HepG2 (cell line): ENCODE measurements at regions not wholly inside any gene's neighbourhood (a gene's known extent, or its start where the extent isn't known, plus 50 kb on each side); places are given as distances from the start of the nearest gene placed in this dataset.

Experiments used
- ATAC-seq: fragments of 200-7000 bp; cut with Tn5 transposase; 3 replicates; pipeline ENCODE4 v1.9.1; 2020; ENCODE audit warnings: mild to moderate bottlenecking, moderate library complexity
- BruUV-seq: library from RNA; stranded (reverse); fragments of 400-500 nt; replicated peaks from 2 replicates; lab custom pipeline; 2021; lab: Mats Ljungman, UMichigan
- CTCF ChIA-PET: fragments of 300-600 bp; formaldehyde crosslinking; extraction: SDS; loops from one replicate; lab custom pipeline; 2021; ENCODE audit warnings: low total read pairs, inconsistent platforms, low intra/inter-chr PET ratio; lab: Yijun Ruan, JAX
- POLR2A ChIA-PET: fragments of 350-600 bp; sonication (Branson Sonifier 250); formaldehyde crosslinking; loops from one replicate; lab custom pipeline; 2020; ENCODE audit warnings: antibody characterized with exemption, inconsistent platforms; lab: Yijun Ruan, JAX
- DNase-seq: peaks from one replicate; pipeline ENCODE4 v3.0.0-alpha.2; 2015; ENCODE audit warnings: low spot score
- FAIRE-seq: peaks from 3 replicates; lab custom pipeline; 2011; peaks lifted over from hg19 to GRCh38; lab: Jason Lieb, UNC
- H2AFZ ChIP-seq: one replicate; pipeline ENCODE4 v1.6.1; 2011; ENCODE audit warnings: low read length, inconsistent platforms
- H3K27ac ChIP-seq: fragments of 300-600 bp; 3 replicates; pipeline ENCODE4 v1.8.0; 2011; ENCODE audit warnings: mixed run types, mild to moderate bottlenecking, mixed read lengths, low read length, inconsistent platforms; ENCODE audit not compliant: insufficient read depth; ENCODE audit errors: extremely low read length
- H3K27me3 ChIP-seq, 2 experiments: fragments of 200-600 bp in 1 of 2; 2 replicates in 1 of 2; 3 replicates in 1 of 2; pipeline versions ENCODE4 v1.6.0 to v1.8.0; 2011; ENCODE audit warnings: low read length in 2 of 2, mild to moderate bottlenecking in 2 of 2, moderate library complexity in 2 of 2, inconsistent platforms in 1 of 2; ENCODE audit not compliant: insufficient read depth in 2 of 2, control insufficient read depth in 1 of 2
- H3K36me3 ChIP-seq, 2 experiments: fragments of 200-600 bp in 1 of 2; replicated peaks in 1 of 2; 2 replicates in 1 of 2; 3 replicates in 1 of 2; pipeline versions ENCODE4 v1.5.1 to v1.8.0; 2011; ENCODE audit warnings: low read length in 2 of 2, inconsistent platforms in 1 of 2; ENCODE audit not compliant: insufficient read depth in 2 of 2, control insufficient read depth in 1 of 2
- H3K4me1 ChIP-seq: 2 replicates; pipeline ENCODE4 v1.5.1; 2012; ENCODE audit warnings: low read length, inconsistent platforms; ENCODE audit not compliant: insufficient read depth
- H3K4me2 ChIP-seq: 2 replicates; pipeline ENCODE4 v1.6.0; 2011; ENCODE audit warnings: low read depth, low read length, inconsistent platforms
- H3K4me3 ChIP-seq, 3 experiments: fragments of 200-600 bp in 1 of 3; sonication (generic), shearing (Covaris generic) in 1 of 3; replicated peaks in 1 of 3; 2 replicates each; pipeline ENCODE4 v1.5.1; 2011 to 2016; ENCODE audit warnings: low read length in 3 of 3, inconsistent platforms in 2 of 3, low read depth in 2 of 3, mild to moderate bottlenecking in 2 of 3, control low read depth in 1 of 3, mixed read lengths in 1 of 3; ENCODE audit not compliant: insufficient read depth in 1 of 3
- H3K79me2 ChIP-seq: one replicate; pipeline ENCODE4 v1.6.1; 2011; ENCODE audit warnings: low read length, inconsistent platforms; ENCODE audit not compliant: insufficient read depth
- H3K9ac ChIP-seq: 2 replicates; pipeline ENCODE4 v1.6.0; 2011; ENCODE audit warnings: mild to moderate bottlenecking, low read depth, low read length, inconsistent platforms; ENCODE audit not compliant: insufficient read depth
- H3K9me3 ChIP-seq: 2 replicates; pipeline ENCODE4 v1.5.1; 2012; ENCODE audit warnings: mild to moderate bottlenecking, low read length
- H4K20me1 ChIP-seq: 2 replicates; pipeline ENCODE4 v1.6.0; 2011; ENCODE audit warnings: inconsistent platforms, mild to moderate bottlenecking, low read length, moderate library complexity; ENCODE audit not compliant: insufficient read depth
- ATAD3A ChIP-seq: sonication (generic); formaldehyde crosslinking; IDR thresholded peaks from 2 replicates; pipeline ENCODE4 v1.4.0; 2020; ENCODE audit warnings: missing genetic modification reagents
- MAF1 ChIP-seq: sonication (generic); formaldehyde crosslinking; IDR thresholded peaks from 2 replicates; pipeline ENCODE4 v1.5.0; 2020; ENCODE audit warnings: missing genetic modification reagents, borderline replicate concordance
- MYNN ChIP-seq: sonication (generic); formaldehyde crosslinking; IDR thresholded peaks from 2 replicates; pipeline ENCODE4 v1.4.0; 2020; ENCODE audit warnings: mild to moderate bottlenecking, low read depth, missing genetic modification reagents
- NPAS2 ChIP-seq: sonication (generic); formaldehyde crosslinking; IDR thresholded peaks from 2 replicates; pipeline ENCODE4 v1.8.0; 2022; ENCODE audit warnings: mild to moderate bottlenecking, missing genetic modification reagents, borderline replicate concordance
- PHF21A ChIP-seq: sonication (generic); formaldehyde crosslinking; IDR thresholded peaks from 2 replicates; pipeline ENCODE4 v1.5.0; 2020; ENCODE audit warnings: mild to moderate bottlenecking, missing genetic modification reagents
- SP5 ChIP-seq: IDR thresholded peaks from 2 replicates; pipeline ENCODE4 v1.6.1; 2016; ENCODE audit warnings: low read depth, borderline replicate concordance
- ZNF10 ChIP-seq: sonication (generic); formaldehyde crosslinking; IDR thresholded peaks from 2 replicates; pipeline ENCODE4 v1.4.0; 2020; ENCODE audit warnings: mild to moderate bottlenecking, low read depth, missing genetic modification reagents, borderline replicate concordance
- ZNF225 ChIP-seq: sonication (generic); formaldehyde crosslinking; IDR thresholded peaks from 2 replicates; pipeline ENCODE4 v1.4.0; 2020; ENCODE audit warnings: mild to moderate bottlenecking, missing genetic modification reagents
- ZNF547 ChIP-seq: sonication (generic); formaldehyde crosslinking; IDR thresholded peaks from 2 replicates; pipeline ENCODE4 v1.5.1; 2020; ENCODE audit warnings: mild to moderate bottlenecking, missing genetic modification reagents
- ZNF660 ChIP-seq: sonication (generic); formaldehyde crosslinking; IDR thresholded peaks from 2 replicates; pipeline ENCODE4 v1.5.1; 2020; ENCODE audit warnings: mild to moderate bottlenecking, low read depth, missing genetic modification reagents, borderline replicate concordance
- ZNF761 ChIP-seq: sonication (generic); formaldehyde crosslinking; conservative IDR thresholded peaks from 2 replicates; pipeline ENCODE4 v1.4.0; 2020; ENCODE audit warnings: mild to moderate bottlenecking, missing genetic modification reagents
- ZNF766 ChIP-seq: sonication (generic); formaldehyde crosslinking; IDR thresholded peaks from 2 replicates; pipeline ENCODE4 v1.5.0; 2020; ENCODE audit warnings: missing genetic modification reagents, borderline replicate concordance
- ZSCAN29 ChIP-seq: sonication (generic); formaldehyde crosslinking; conservative IDR thresholded peaks from 2 replicates; pipeline ENCODE4 v1.4.0; 2020; ENCODE audit warnings: mild to moderate bottlenecking, missing genetic modification reagents
- WGBS: methylation state at CpG from one replicate; pipeline ENCODE4 v1.1.6; 2017; ENCODE audit warnings: low lambda C conversion rate; 5-methylcytosine and 5-hydroxymethylcytosine counted together
- in situ Hi-C: cut with HindIII; loops from 2 replicates; pipeline ENCODE4 v1.10.0; 2017; ENCODE audit warnings: low pct_unique_long_range_greater_than_20kb; ENCODE audit not compliant: extremely low pct_ligation_motif_present
- intact Hi-C: fragments of 100-400 bp; cut with micrococcal nuclease; formaldehyde crosslinking; loops from one replicate; pipeline ENCODE4 v1.10.0; 2022; ENCODE audit not compliant: unreplicated experiment
- TF ChIP-seq, protein P1 (sequence below), 2 experiments: sonication (generic) in 1 of 2; formaldehyde crosslinking in 1 of 2; IDR thresholded peaks; 2 replicates each; pipeline versions ENCODE4 v1.4.0 to v1.6.1; 2018 to 2020; ENCODE audit warnings: missing genetic modification reagents in 2 of 2, borderline replicate concordance in 1 of 2, low read depth in 1 of 2, mild to moderate bottlenecking in 1 of 2, missing biosample characterization in 1 of 2
- TF ChIP-seq, protein P2 (sequence below): sonication (generic); formaldehyde crosslinking; IDR thresholded peaks from 2 replicates; pipeline ENCODE4 v1.8.0; 2023; ENCODE audit warnings: mild to moderate bottlenecking, missing genetic modification reagents
- TF ChIP-seq, protein P3 (sequence below): sonication (generic); formaldehyde crosslinking; IDR thresholded peaks from 2 replicates; pipeline ENCODE4 v1.4.0; 2020; ENCODE audit warnings: missing genetic modification reagents
- TF ChIP-seq, protein P4 (sequence below): sonication (generic); formaldehyde crosslinking; IDR thresholded peaks from 2 replicates; pipeline ENCODE4 v1.4.0; 2020; ENCODE audit warnings: mild to moderate bottlenecking, low read depth, missing genetic modification reagents

DNA sequence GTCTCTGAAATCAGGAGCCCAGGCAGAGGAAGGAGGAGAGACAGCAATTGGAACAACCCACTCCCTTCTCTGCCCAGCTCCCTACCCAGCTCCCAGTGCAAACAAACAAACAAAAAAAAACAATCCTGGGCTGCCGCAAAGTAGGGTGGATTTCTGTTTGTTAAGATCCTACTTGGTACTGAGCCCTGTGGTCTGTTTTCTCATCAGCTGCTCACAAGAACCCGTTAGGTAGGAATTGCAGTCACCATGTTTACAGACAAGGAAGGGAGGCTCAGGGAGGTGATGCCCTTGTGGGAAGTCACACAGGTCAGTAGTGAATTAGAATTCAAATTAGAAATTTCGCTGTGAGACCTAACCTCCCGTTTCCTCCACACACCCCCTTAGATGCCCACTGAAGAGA, 128.8 kb upstream of the RAD23B start (continued):
- TF ChIP-seq MYNN (CRISPR knock-in tag) (no peak), ZNF225 (no peak), ZNF10 (no peak), ZNF547 (CRISPR knock-in tag) (no peak), ZNF660 (CRISPR knock-in tag) (no peak), ZNF761 (CRISPR knock-in tag) (no peak)
- TF ChIP-seq, protein P1, sequence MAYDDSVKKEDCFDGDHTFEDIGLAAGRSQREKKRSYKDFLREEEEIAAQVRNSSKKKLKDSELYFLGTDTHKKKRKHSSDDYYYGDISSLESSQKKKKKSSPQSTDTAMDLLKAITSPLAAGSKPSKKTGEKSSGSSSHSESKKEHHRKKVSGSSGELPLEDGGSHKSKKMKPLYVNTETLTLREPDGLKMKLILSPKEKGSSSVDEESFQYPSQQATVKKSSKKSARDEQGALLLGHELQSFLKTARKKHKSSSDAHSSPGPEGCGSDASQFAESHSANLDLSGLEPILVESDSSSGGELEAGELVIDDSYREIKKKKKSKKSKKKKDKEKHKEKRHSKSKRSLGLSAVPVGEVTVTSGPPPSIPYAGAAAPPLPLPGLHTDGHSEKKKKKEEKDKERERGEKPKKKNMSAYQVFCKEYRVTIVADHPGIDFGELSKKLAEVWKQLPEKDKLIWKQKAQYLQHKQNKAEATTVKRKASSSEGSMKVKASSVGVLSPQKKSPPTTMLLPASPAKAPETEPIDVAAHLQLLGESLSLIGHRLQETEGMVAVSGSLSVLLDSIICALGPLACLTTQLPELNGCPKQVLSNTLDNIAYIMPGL (CRISPR knock-in tag; IDR thresholded peaks at IDR 0.05; ENCODE audit: borderline replicate concordance in 1 of 2, low read depth in 1 of 2), result no peak
- TF ChIP-seq, protein P2, sequence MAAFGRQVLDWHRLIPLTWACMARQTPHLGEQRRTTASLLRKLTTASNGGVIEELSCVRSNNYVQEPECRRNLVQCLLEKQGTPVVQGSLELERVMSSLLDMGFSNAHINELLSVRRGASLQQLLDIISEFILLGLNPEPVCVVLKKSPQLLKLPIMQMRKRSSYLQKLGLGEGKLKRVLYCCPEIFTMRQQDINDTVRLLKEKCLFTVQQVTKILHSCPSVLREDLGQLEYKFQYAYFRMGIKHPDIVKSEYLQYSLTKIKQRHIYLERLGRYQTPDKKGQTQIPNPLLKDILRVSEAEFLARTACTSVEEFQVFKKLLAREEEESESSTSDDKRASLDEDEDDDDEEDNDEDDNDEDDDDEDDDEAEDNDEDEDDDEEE (CRISPR knock-in tag), result no peak
- TF ChIP-seq, protein P3, sequence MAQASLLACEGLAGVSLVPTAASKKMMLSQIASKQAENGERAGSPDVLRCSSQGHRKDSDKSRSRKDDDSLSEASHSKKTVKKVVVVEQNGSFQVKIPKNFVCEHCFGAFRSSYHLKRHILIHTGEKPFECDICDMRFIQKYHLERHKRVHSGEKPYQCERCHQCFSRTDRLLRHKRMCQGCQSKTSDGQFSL (CRISPR knock-in tag), result no peak
- TF ChIP-seq, all 625 proteins: peak for 0

DNA sequence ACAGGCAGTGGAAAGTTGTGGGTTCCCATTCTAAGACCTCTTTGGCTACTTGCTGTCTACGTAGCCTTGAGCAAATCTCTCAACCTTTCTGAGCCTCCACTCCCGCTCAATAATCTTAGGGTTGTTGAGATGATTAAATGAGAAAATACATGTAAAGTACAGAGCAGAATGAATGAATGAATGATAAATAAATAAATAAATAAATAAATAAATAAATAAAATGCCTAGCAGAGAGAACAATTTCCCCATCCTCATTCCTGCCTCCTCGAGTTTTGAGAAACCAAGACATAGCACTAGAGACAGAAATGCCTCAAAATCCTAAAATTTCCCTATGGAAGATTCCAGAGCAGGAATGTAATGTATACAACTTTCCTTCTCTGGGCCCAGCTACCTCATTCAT, 128.3 kb upstream of the RAD23B start:
- intact Hi-C loops (no loop called here), in situ Hi-C loops (loop anchor here (25.0 kb wide), 1 partner anchor 1242 kb away; no protein-coding TSS in a partner anchor)
- H3K4me1 ChIP-seq, result no peaks in the 10 kb centered on the region
- 49% methylated on average over 3 of the region's 3 CpGs for WGBS
- no peaks in the 10 kb centered on the region for H3K36me3 ChIP-seq
- H3K79me2 ChIP-seq, result no peaks in the 10 kb centered on the region
- no peak overlapping the region for H2AFZ ChIP-seq
- H3K27ac ChIP-seq, result no peak overlapping the region
- no peak overlapping the region for H3K4me2 ChIP-seq
- ChIA-PET CTCF (no interaction called here), POLR2A (no interaction called here)
- no TSS peak for BruUV-seq
- no peak overlapping the region for H3K9ac ChIP-seq
- FAIRE-seq (no peak), DNase-seq (no peak), ATAC-seq (no peak)
- H3K4me3 ChIP-seq, result no peak overlapping the region
- H3K9me3 ChIP-seq, result no peaks in the 10 kb centered on the region
- H3K27me3 ChIP-seq, result no peaks in the 10 kb centered on the region
- H4K20me1 ChIP-seq, result no peaks in the 10 kb centered on the region
- TF ChIP-seq ZNF766 (no peak), SP5 (CRISPR knock-in tag) (no peak), ZSCAN29 (CRISPR knock-in tag) (no peak), NPAS2 (CRISPR knock-in tag) (no peak), MAF1 (no peak), ATAD3A (no peak), PHF21A (CRISPR knock-in tag) (no peak)
- TF ChIP-seq, protein P4, sequence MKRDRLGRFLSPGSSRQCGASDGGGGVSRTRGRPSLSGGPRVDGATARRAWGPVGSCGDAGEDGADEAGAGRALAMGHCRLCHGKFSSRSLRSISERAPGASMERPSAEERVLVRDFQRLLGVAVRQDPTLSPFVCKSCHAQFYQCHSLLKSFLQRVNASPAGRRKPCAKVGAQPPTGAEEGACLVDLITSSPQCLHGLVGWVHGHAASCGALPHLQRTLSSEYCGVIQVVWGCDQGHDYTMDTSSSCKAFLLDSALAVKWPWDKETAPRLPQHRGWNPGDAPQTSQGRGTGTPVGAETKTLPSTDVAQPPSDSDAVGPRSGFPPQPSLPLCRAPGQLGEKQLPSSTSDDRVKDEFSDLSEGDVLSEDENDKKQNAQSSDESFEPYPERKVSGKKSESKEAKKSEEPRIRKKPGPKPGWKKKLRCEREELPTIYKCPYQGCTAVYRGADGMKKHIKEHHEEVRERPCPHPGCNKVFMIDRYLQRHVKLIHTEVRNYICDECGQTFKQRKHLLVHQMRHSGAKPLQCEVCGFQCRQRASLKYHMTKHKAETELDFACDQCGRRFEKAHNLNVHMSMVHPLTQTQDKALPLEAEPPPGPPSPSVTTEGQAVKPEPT (CRISPR knock-in tag), result no peak
